PC-9 (cell line): ENCODE measurements at regions not wholly inside any gene's neighbourhood (a gene's known extent, or its start where the extent isn't known, plus 50 kb on each side); places are given as distances from the start of the nearest gene placed in this dataset.

Experiments used
- EZH2 ChIP-seq: fragments of 200-600 bp; sonication (generic); IDR thresholded peaks from 2 replicates; pipeline ENCODE4 v1.8.0; 2017; ENCODE audit warnings: antibody characterized with exemption, low read depth
- TF ChIP-seq, protein P1 (sequence below): fragments of 200-600 bp; sonication (generic); conservative IDR thresholded peaks from 2 replicates; pipeline ENCODE4 v1.6.1; 2017; ENCODE audit warnings: mixed run types, antibody characterized with exemption, mild to moderate bottlenecking, moderate library complexity

- TF ChIP-seq, protein P1, sequence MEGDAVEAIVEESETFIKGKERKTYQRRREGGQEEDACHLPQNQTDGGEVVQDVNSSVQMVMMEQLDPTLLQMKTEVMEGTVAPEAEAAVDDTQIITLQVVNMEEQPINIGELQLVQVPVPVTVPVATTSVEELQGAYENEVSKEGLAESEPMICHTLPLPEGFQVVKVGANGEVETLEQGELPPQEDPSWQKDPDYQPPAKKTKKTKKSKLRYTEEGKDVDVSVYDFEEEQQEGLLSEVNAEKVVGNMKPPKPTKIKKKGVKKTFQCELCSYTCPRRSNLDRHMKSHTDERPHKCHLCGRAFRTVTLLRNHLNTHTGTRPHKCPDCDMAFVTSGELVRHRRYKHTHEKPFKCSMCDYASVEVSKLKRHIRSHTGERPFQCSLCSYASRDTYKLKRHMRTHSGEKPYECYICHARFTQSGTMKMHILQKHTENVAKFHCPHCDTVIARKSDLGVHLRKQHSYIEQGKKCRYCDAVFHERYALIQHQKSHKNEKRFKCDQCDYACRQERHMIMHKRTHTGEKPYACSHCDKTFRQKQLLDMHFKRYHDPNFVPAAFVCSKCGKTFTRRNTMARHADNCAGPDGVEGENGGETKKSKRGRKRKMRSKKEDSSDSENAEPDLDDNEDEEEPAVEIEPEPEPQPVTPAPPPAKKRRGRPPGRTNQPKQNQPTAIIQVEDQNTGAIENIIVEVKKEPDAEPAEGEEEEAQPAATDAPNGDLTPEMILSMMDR: no peak
- no peak for TF ChIP-seq EZH2
Observed at GRCh38 chr6:119895626-119896025, 546.1 kb upstream of the MAN1A1 start.
